ENCODE measurements at regions not wholly inside any gene's neighbourhood (a gene's known extent, or its start where the extent isn't known, plus 50 kb on each side); places are given as distances from the start of the nearest gene placed in this dataset.

DNA sequence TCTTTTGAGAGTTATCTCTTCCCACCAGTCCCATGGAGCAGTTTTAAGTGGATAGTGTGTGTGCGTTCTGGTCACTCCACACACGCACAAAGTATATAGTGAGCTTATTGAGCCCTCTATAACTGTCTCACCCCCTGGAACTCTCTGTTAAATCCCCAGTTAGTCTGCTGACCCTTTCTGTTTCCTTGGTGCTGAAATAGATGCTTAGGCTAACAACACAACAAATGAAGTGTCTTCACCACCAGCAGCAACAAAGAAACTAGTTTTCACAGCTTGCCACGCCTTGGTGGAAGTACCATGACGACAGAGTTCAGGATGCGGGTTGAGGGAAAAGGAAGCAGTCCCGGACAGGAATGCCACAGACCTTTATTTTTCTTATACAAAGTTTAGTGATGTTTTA lies 203.5 kb upstream of the TMEFF2 start:
- no peaks in the 10 kb centered on the region for H3K9me3 ChIP-seq (ENCODE audit: low read length)
- intact Hi-C loops (cut with micrococcal nuclease; ENCODE audit: unreplicated experiment), result no loop called here
- H3K79me2 ChIP-seq (ENCODE audit: insufficient read depth, low read depth, low read length), result no peaks in the 10 kb centered on the region
- ChIA-PET CTCF (ENCODE audit: unreplicated experiment) (no interaction called here), POLR2A (interaction anchor here (0.6 to 0.7 kb wide), 2 partner anchors 10 to 1158 kb away, joined by 3 read pairs; no protein-coding TSS in a partner anchor)
- no peaks in the 10 kb centered on the region for H3K9me2 ChIP-seq (ENCODE audit: insufficient read depth, low read length)
- H4K20me1 ChIP-seq (ENCODE audit: insufficient read depth, low read length), result no peaks in the 10 kb centered on the region
- H2AFZ ChIP-seq (ENCODE audit: low read length), result no peak overlapping the region
- DNase-seq (ENCODE audit: low spot score), result no peak
- H3K4me2 ChIP-seq (ENCODE audit: low read length), result no peak overlapping the region
- H3K4me3 ChIP-seq (ENCODE audit: low read depth, low read length, poor library complexity, severe bottlenecking), result no peak overlapping the region
- no peaks in the 10 kb centered on the region for H3K4me1 ChIP-seq (ENCODE audit: insufficient read depth, low read length, poor library complexity, severe bottlenecking)
- TF ChIP-seq CTCF (conservative IDR thresholded peaks at IDR 0.05; ENCODE audit: low read length) (no peak), EZH2phosphoT487 (IDR thresholded peaks at IDR 0.05; ENCODE audit: borderline replicate concordance, low read depth, low read length) (no peak)
- no peak overlapping the region for H3K27ac ChIP-seq (ENCODE audit: low read depth, low read length, poor library complexity, severe bottlenecking)
- H3K36me3 ChIP-seq (ENCODE audit: insufficient read depth, low read length), result no peaks in the 10 kb centered on the region
- BruUV-seq (replicated peaks), result no TSS peak

DNA sequence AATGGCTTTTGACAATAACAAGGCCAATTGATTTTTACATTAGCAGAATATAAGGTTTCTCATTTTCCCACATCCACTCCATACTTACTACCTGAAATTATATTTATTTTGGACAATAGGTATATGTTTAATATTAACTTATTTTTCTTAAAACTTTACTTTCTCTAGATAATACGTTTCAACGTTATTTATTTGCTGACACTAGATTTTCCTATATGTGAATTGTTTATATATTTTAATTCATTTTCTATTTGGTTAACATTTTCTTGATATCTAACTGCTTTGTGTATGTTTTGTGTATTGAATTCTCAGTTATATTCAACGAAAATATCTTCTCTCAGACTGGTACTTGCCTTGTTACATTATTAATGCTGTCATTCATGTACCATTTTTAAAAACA lies 199.9 kb upstream of the TMEFF2 start:
- no peaks in the 10 kb centered on the region for H4K20me1 ChIP-seq (ENCODE audit: insufficient read depth, low read length)

More for the DNA sequence above, 199.9 kb upstream of the TMEFF2 start:
- H3K4me2 ChIP-seq (ENCODE audit: low read length), result no peak overlapping the region
- no peaks in the 10 kb centered on the region for H3K9me3 ChIP-seq (ENCODE audit: low read length)
- H3K79me2 ChIP-seq (ENCODE audit: insufficient read depth, low read depth, low read length), result no peaks in the 10 kb centered on the region
- no peak overlapping the region for H3K4me3 ChIP-seq (ENCODE audit: low read depth, low read length, poor library complexity, severe bottlenecking)
- no peaks in the 10 kb centered on the region for H3K4me1 ChIP-seq (ENCODE audit: insufficient read depth, low read length, poor library complexity, severe bottlenecking)
- no peak overlapping the region for H3K27ac ChIP-seq (ENCODE audit: low read depth, low read length, poor library complexity, severe bottlenecking)
- no peaks in the 10 kb centered on the region for H3K9me2 ChIP-seq (ENCODE audit: insufficient read depth, low read length)
- DNase-seq (ENCODE audit: low spot score), result no peak
- ChIA-PET POLR2A (no interaction called here), CTCF (ENCODE audit: unreplicated experiment) (no interaction called here)
- no TSS peak for BruUV-seq (replicated peaks)
- TF ChIP-seq CTCF (conservative IDR thresholded peaks at IDR 0.05; ENCODE audit: low read length) (no peak), EZH2phosphoT487 (IDR thresholded peaks at IDR 0.05; ENCODE audit: borderline replicate concordance, low read depth, low read length) (no peak)
- intact Hi-C loops (cut with micrococcal nuclease; ENCODE audit: unreplicated experiment), result no loop called here
- H2AFZ ChIP-seq (ENCODE audit: low read length), result no peak overlapping the region
- no peaks in the 10 kb centered on the region for H3K36me3 ChIP-seq (ENCODE audit: insufficient read depth, low read length)
